GM19239 (cell line): ENCODE measurements at regions not wholly inside any gene's neighbourhood (a gene's known extent, or its start where the extent isn't known, plus 50 kb on each side); places are given as distances from the start of the nearest gene placed in this dataset.

Experiments
- DNase-seq: peaks from one replicate; pipeline ENCODE4 v3.0.0; 2011; ENCODE audit warnings: low spot score; ENCODE audit not compliant: insufficient read length
- FAIRE-seq: peaks from 2 replicates; lab custom pipeline; 2011; peaks lifted over from hg19 to GRCh38; lab: Jason Lieb, UNC

- FAIRE-seq (no peak), DNase-seq (no peak)
Observed at GRCh38 chr11:95521133-95521542, 268.4 kb downstream of the FAM76B start.

- DNase-seq (no peak), FAIRE-seq (no peak)
Observed at GRCh38 chr11:95520369-95521132, 269.0 kb downstream of the FAM76B start.

- no peak for DNase-seq
- no peak for FAIRE-seq
Observed at GRCh38 chr11:95519912-95520311, 269.7 kb downstream of the FAM76B start.

- DNase-seq = no peak
- FAIRE-seq = no peak
Observed at GRCh38 chr11:95517453-95517852, 272.1 kb downstream of the FAM76B start.

- FAIRE-seq (no peak), DNase-seq (no peak)
Observed at GRCh38 chr11:95516786-95517185, 272.8 kb downstream of the FAM76B start.

GRCh38 chr11:95516175-95516574 is 273.4 kb downstream of the FAM76B start:
- FAIRE-seq (no peak), DNase-seq (no peak)

GRCh38 chr11:95515371-95515770 is 274.2 kb downstream of the FAM76B start:
- FAIRE-seq (no peak), DNase-seq (no peak)

- FAIRE-seq = no peak
Observed at GRCh38 chr11:95514416-95515110, 275.0 kb downstream of the FAM76B start.

GRCh38 chr11:95512682-95513081 is 276.9 kb downstream of the FAM76B start:
- FAIRE-seq (no peak), DNase-seq (no peak)

More at GRCh38 chr11:95514416-95515110, 275.0 kb downstream of the FAM76B start:
- no peak for DNase-seq

- no peak for FAIRE-seq
Observed at GRCh38 chr11:95512177-95512576, 277.4 kb downstream of the FAM76B start.

GRCh38 chr11:95508219-95508890 is 277.4 kb upstream of the SESN3 start:
- FAIRE-seq = no peak

More at GRCh38 chr11:95512177-95512576, 277.4 kb downstream of the FAM76B start:
- DNase-seq = no peak

GRCh38 chr11:95507794-95508193 is 276.8 kb upstream of the SESN3 start:
- DNase-seq = no peak
- no peak for FAIRE-seq

More at GRCh38 chr11:95508219-95508890, 277.4 kb upstream of the SESN3 start:
- DNase-seq = no peak

- no peak for FAIRE-seq
Observed at GRCh38 chr11:95506777-95507176, 275.8 kb upstream of the SESN3 start.

GRCh38 chr11:95505927-95506426 is 275.0 kb upstream of the SESN3 start:
- DNase-seq = no peak
- no peak for FAIRE-seq

More at GRCh38 chr11:95506777-95507176, 275.8 kb upstream of the SESN3 start:
- DNase-seq = no peak

GRCh38 chr11:95503047-95503446 is 272.0 kb upstream of the SESN3 start:
- no peak for FAIRE-seq
- no peak for DNase-seq

- no peak for FAIRE-seq
- no peak for DNase-seq
Observed at GRCh38 chr11:95502522-95502921, 271.5 kb upstream of the SESN3 start.

- FAIRE-seq = no peak
- no peak for DNase-seq
Observed at GRCh38 chr11:95501761-95502266, 270.8 kb upstream of the SESN3 start.

- FAIRE-seq (no peak), DNase-seq (no peak)
Observed at GRCh38 chr11:95500466-95500865, 269.5 kb upstream of the SESN3 start.

- no peak for DNase-seq
- FAIRE-seq = no peak
Observed at GRCh38 chr11:95499516-95500135, 268.6 kb upstream of the SESN3 start.
